ENCODE measurements at regions not wholly inside any gene's neighbourhood (a gene's known extent, or its start where the extent isn't known, plus 50 kb on each side); places are given as distances from the start of the nearest gene placed in this dataset.

DNA sequence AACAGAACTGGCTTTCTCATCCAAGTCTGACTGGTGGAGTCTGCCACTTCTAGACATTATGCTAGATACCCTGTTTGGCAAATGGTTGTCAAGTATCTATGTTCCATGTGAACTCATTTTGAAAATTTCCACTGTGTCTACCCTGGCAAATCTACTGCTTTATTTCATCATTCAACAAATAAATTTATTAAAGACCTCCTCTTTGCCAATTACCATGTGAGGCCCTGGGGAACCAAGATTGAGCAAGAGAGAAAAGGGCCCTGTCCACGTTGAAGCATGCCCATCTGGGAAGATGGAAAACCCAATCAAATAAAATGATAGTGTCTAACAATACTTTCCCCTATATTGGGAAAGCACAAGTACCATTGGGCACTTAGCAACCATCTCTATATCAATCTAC lies 582.4 kb downstream of the IRS1 start:
- DNase-seq (ENCODE audit: extremely low read depth in 1 of 11, low read depth in 9 of 11, low spot score in 4 of 11): no peak

DNA sequence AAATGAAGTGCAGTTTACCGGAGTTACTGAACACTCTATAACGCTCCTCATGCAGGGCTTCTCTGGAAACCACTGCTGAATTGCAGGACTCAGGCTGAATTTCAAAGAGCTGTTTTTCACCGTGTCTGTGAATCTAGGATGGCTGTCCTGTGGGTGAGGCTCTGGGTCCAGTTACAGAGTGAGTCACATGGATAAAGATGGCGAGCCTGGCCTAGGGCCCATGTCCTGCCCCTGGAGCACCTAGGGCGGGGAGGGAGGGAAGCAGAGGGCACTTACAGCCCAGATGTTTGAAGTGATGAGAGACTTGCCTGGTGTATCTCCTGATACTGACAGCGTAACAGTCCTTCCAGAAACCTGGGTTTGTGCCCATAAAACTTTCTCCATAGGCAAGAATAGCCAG lies 583.0 kb downstream of the IRS1 start:
- no peak for DNase-seq (ENCODE audit: extremely low read depth in 1 of 11, low read depth in 9 of 11, low spot score in 4 of 11)

DNA sequence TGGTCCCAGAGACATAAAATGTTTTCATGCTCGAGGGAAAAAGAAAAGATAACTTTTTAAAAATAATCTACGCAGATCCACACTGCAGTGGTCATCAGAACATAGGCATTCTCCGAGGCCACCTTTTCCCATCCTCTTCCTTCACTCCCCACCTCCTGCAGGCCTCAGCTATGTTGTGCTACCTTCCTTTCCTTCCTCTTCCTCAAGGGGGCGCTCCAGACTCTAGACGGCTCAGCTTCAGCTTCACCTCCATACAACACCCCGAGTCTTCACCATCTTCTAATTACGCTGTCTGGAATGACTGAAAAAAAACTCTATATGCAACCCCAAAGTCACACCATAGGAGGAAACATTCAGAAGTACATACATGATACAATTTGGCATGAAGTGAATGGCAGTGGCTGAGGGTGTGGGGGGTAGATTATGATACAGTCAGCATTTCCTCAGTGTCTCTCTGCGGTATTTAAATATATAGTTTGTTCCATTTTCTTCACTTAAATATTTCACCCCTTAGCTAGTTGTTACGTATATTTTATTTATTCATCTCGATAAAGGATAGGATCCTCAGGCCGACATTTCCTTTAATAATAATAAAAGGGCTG lies 583.6 kb downstream of the IRS1 start:
- peak; percentile 3 to 46 (median 31) for DNase-seq (ENCODE audit: extremely low read depth in 1 of 11, low read depth in 9 of 11, low spot score in 4 of 11)

DNA sequence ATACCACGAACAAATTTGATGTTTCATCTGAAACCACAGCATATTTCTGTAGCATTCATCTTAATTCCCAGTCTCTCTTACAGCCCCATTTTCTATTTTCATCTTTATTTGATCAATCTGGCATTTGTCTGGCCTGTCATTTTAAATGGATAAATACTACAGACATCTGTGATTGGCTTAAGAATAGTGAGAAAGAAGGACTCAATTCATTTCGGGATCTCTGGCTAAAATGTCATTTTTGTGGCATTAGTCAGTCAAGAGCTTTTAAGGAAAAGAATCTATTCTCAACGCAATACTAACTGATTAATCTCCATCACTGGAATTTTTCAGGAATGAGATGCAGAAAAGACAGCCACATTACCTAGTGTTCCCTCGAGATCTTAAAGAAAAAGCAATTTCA lies 585.9 kb downstream of the IRS1 start:
- no peak for DNase-seq (ENCODE audit: extremely low read depth in 1 of 11, low read depth in 9 of 11, low spot score in 4 of 11)

DNA sequence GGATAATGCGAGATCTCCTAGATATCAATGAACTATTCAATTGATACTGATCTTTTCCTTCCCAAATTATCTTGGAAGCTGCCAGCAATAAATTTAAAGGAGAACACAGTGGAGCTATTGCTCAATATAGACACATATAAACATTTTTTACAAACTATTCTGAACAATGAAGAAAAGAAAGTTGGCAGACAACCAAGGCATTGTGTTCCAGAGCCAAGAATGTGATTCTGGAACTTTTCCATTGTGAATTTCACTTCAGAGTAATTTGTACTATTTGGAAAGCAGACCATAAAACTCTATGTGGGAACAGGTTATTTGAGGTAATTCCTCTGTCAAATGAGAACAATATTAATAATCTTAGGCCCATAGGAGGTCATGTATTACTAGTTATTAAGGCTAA lies 588.2 kb downstream of the IRS1 start:
- peak in 1 of 11 donors; percentile 6 for DNase-seq (ENCODE audit: extremely low read depth in 1 of 11, low read depth in 9 of 11, low spot score in 4 of 11)

DNA sequence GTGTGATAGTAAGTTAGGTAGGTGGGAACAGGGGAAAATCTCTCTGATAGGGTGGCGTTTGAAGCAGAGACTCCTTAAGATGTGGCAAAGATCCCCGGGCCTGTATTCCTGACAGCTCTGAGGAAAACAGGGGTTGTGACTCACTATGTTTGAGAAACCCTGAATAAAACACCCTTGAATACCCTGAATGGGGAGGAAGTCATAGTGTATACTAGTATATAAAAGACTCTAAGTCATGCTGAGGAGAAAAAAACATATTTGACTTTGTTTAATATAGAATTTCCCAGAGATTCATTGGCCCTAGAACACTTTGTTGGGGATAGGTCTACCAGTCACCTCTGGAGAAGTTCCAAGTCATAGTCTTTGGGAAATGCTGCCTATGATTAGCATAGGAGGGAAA lies 590.9 kb downstream of the IRS1 start:
- DNase-seq (ENCODE audit: extremely low read depth in 1 of 11, low read depth in 9 of 11, low spot score in 4 of 11): no peak

DNA sequence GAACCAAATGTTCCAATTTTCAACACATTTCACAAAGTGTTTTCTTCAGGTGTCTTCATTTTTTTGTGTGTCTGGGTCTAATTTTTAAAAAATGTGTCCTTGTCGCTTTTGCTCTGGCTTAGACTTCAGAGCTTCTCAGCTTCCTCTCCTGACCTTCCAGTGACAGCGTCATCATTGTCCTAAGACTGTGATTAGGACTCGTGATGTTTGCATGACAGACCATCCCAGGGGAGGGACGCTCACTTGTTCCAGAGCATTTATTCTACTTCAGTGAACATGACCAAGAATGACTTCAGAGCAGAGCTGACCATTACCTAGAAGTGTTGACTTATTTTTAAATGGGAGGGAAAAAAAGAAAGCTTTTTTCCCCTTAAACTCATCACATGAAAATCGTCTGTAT lies 591.9 kb downstream of the IRS1 start:
- no peak for DNase-seq (ENCODE audit: extremely low read depth in 1 of 11, low read depth in 9 of 11, low spot score in 4 of 11)

DNA sequence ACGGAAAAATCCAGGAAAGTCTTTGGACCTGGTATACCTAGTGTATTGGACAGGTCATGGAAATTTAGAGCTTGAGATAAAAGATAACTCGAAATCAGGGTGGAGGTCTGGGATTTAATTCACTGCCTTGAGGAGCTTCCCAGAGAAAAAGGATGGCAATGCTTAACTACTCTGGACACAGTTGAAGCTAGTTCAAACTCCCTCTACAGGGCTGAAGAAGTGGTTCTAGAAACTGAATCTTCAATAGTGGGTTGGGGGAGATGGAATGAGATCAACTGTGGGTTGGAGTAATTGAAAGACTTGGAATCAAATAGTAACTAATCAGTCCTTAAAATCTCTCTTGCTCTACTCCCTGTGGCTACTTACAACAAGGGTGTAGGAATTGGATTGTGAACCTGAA lies 600.1 kb downstream of the IRS1 start:
- DNase-seq (ENCODE audit: extremely low read depth in 1 of 11, low read depth in 9 of 11, low spot score in 4 of 11): no peak

DNA sequence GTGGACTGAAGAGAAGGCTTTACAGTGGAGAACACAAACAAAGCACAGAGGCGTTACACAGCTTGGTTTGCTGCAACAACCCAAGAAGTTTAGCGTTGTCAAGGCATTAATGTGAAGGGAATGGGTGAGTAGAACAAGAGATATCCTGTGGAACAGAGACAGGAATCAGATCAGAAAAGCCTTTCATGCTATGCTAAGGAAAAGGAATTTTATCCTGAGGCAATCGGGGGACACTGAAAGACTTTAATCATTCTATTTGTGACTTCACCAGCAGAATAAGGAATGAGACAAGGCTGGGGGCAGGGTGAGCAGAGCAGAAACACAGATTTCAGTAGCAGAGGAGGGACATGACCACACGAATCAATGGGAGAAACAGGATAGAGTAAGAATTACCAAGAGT lies 600.7 kb downstream of the IRS1 start:
- DNase-seq (ENCODE audit: extremely low read depth in 1 of 11, low read depth in 9 of 11, low spot score in 4 of 11): no peak

DNA sequence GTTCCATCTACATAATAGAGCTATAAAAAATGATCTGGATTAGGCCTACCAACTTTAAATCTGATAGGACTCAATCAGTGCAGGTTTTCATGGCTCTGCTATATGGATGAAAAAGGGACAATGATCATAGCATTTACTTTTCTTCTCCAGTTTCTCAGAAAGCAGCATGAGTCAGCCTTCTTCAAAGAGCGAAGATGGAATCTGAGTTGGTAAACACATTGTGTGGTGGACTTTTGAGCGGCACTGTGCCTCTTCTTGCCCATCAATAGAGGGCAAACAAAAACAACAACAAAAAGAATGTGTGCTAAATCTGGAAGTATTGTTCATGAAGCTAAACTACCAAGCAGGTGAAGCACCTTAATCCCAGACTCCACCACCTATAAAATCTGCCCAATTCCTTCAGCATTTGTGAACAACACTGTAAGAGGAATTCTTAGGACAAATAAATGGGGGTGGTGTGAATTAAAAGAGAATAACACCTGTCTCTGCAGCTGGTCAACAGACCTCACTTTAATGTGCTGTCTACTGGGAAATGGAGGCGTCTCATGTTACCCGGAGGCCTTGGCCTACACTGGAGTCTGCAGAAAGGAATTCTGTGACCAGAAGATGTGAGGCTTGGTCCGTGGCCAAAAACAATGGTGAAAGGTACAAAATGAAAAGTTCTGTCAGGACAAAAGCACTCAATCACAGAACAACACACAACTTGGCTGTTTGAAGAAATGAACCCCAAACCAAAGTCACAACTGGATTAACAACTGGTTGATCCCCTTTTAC lies 609.0 kb downstream of the IRS1 start:
- peak in 5 of 11 donors; percentile 32 to 63 (median 39) for DNase-seq (ENCODE audit: extremely low read depth in 1 of 11, low read depth in 9 of 11, low spot score in 4 of 11)

DNA sequence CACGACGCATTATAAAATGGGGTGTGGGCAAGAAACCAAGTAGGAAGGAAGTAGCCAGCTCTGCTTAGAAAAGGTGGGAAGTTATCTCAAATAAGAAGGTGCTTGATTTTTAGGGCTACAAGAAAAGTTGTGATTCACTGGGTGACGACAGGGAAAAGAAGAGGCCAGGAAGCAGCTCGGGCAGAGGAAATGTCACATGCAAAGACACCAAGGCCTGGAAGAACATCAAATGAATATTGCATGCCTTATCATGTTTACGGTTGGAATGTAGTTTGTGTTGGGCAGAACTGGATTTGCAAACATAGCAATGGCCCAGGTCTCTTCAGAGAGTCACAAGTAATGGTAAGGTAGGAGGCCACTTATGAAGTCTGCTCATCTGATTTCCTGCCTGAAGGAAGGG lies 610.6 kb downstream of the IRS1 start:
- no peak for DNase-seq (ENCODE audit: extremely low read depth in 1 of 11, low read depth in 9 of 11, low spot score in 4 of 11)

DNA sequence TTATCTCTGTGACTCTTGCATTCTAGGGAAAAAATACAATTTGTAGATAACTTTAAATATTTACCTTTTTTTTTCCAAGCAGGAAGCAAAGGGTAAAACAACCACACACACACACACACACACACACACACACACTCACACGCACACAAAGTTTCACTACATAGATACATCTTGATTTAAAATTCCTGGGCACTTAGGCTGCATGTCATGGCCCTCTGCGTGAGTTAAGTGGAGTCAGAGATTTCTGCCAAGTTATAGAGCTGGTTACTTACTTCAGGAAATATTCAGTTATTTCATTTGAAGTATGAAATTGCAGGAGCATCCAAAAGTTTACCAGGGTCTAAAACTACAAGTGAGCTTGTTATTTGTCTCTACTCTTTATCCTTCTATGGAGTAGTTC lies 612.0 kb downstream of the IRS1 start:
- DNase-seq (ENCODE audit: extremely low read depth in 1 of 11, low read depth in 9 of 11, low spot score in 4 of 11): no peak

DNA sequence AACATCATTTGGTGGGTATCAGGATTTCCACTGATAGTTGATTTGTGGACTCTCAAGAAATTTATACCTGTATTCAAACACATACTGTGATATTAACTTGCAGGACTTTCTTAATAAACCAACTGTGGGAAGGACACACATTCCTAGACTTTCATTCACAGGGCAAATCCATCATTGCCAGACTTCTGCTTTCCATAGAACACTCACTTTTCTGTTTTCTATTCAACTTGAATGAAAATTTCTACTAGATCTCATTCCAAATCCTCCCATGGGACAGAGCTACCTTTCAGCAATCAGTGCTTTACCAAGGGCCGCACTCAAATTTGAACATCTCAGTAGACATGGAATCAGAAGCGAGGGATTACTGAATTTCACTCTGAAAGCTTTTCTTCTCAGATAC lies 612.5 kb downstream of the IRS1 start:
- no peak for DNase-seq (ENCODE audit: extremely low read depth in 1 of 11, low read depth in 9 of 11, low spot score in 4 of 11)

DNA sequence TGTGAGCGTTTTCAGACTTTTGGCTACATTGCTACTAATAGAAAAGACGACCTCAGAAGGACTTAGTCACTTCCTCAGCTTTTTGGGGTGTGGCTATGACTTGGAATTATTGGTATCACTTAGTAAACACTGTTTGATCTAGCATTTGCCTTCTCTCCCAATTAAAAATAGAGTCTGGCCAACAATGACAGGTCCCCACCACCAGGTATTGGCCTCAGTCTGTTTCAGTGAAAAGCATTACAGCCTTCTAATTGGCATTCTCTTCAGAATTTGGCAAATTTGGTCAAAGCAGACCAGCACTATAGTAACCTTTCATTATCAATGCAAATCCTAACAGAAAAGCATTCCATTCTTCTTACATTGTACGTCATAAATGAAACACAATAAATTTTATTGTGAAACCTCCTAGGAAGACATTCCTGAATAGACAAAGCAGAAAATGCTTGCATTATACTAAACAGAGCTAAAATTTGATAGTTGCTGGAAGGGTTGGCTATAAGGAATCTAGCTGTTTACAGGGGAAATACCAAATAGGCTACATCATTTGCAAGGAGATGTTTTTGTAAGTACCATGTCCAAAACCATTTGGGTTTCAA lies 613.9 kb downstream of the IRS1 start:
- no peak for DNase-seq (ENCODE audit: extremely low read depth in 1 of 11, low read depth in 9 of 11, low spot score in 4 of 11)

DNA sequence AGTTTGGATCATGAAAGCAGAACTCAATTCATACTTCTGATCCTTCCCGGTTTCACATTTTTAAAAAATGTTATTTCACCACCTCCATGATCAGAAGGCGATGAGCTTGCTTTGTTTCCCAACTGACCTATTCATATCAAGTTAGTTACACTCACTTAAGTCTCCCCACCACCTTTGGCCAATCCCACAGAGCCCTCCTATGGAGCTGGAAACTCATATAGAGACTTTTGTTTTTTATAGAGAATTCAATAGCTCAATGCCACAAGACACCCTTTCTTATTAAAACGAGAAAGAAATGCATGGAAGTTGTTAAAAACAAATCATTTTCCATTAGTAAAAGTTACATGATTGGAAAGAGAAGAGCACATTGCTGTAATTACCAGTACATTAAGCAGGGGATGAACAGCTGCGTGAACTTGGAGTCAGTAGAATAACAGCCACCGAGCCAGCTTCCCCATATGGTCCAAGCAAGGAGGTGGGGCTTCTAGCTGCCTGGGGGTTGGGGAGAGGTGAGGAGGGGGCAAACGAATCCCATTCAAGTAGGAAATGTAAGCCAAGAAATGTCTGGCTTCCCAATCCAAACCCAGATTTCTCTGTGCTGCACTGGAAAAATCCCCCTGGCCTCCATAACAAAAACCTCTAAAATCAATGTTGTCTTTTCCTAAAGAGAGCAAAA lies 614.5 kb downstream of the IRS1 start:
- DNase-seq (ENCODE audit: extremely low read depth in 1 of 11, low read depth in 9 of 11, low spot score in 4 of 11): no peak

DNA sequence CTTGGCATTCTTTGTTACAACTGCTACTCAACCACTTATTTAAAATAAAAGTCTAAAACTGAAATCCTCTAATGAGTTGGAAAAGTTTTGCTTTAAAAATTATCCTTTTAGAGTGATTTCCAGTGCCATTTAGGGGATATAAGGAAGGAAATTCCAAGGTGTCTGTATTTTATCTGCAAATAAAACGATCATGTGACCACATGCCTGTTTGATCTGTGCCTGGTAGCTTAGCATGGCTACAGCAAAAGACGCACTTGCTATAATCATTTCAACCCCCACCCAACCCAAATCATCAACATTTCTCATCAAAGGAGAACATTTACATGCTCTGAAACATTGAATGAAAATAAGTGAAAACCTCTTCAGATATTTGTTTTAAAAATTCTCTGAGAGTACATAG lies 615.1 kb downstream of the IRS1 start:
- no peak for DNase-seq (ENCODE audit: extremely low read depth in 1 of 11, low read depth in 9 of 11, low spot score in 4 of 11)

DNA sequence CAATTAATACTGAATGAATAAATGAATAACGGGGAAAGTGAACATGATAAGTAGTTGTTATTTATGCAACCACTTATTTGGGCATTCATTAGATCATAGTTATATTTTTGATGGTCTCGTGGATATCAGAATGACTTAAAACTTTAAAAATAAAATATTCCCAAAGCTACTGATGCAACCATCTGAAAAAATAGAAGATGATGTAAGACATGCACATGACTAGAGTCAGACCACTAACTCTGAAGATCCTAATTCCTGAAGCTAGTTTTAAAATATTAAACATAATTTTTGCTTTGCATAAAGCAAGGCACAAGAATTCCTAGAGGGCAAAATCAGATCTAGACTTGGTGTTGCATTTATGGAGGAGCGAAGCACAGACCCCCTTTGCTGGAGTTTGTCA lies 616.1 kb downstream of the IRS1 start:
- no peak for DNase-seq (ENCODE audit: extremely low read depth in 1 of 11, low read depth in 9 of 11, low spot score in 4 of 11)

DNA sequence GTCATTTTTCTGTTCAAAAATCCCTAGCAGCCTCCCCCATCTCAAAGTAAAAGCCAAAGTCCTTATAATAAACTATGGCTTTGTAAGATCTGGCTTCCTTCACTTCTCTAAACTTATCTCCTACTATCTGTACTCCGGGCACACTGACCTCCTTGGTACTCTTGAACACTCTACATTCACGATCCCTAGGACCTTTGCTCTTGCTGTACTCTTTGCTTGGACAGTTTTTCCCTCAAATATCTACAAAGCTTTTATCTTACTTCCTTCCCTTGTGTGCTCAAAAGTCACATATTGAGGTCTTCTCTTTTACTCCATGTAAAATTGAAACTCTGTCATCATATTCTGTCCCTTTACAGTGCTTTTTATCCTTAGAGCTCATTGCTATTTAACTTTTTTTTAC lies 616.6 kb downstream of the IRS1 start:
- no peak for DNase-seq (ENCODE audit: extremely low read depth in 1 of 11, low read depth in 9 of 11, low spot score in 4 of 11)

DNA sequence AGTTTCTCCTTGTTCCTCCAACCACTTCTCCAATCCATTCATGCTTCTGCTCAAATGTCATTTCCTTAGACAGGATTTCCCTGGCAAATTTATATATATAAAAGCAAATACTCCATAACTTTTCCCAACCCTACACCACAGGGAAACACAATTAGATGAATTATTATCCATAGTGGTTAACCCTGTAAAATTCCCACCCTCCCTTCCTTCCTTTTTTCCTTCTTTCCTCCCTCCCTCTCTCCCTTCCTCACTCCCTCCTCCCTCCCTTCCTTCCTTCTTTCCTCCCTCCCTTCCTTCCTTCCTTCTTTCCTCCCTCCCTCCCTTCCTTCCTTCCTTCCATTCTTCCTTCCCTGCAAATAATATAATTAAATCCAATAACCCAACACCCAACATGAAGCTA lies 617.7 kb downstream of the IRS1 start:
- no peak for DNase-seq (ENCODE audit: extremely low read depth in 1 of 11, low read depth in 9 of 11, low spot score in 4 of 11)

DNA sequence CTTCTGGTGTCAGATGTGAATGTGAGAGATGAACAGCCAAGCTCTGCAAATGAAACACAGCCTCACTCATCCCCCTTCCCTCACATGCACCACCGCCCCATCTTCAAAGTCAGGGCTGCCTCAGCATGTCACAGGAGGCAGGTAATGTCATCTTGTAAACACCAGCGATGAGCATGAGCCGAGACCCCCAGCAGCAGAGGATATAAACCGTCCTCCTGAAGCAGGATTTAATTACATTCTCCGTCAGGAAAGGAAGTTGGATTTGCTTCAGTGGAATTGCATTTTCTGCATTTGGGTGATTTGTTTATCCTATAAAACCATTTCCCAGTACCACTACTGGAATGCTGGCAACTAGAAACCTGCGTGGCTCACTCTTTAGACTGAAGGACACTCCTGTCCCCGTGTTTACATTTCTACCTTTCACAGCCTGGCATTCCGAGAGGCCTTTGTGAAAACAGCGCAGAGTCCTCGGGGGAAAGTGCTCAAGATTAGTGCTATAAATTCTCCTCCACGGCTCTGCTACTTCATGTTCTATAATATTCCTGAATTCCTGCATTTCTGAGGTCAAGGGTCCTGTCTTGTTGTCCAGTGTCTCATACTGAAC lies 619.2 kb downstream of the IRS1 start:
- DNase-seq (ENCODE audit: extremely low read depth in 1 of 11, low read depth in 9 of 11, low spot score in 4 of 11): peak in 2 of 11 donors; percentile 41 to 60
